Fibroblast of pulmonary artery (primary cell): ENCODE measurements at regions not wholly inside any gene's neighbourhood (a gene's known extent, or its start where the extent isn't known, plus 50 kb on each side); places are given as distances from the start of the nearest gene placed in this dataset.

Source experiments
- DNase-seq: peaks from one replicate; pipeline ENCODE4 v3.0.0-alpha.2; 2010; ENCODE audit warnings: low read depth
- H3K4me3 ChIP-seq: replicated peaks from 2 replicates; pipeline ENCODE4 v1.5.1; 2011; ENCODE audit warnings: low read depth, mild to moderate bottlenecking, control low read depth, low read length, moderate library complexity
- TF ChIP-seq, protein P1 (sequence below): IDR thresholded peaks from 2 replicates; pipeline ENCODE4 v1.5.1; 2011; ENCODE audit warnings: mild to moderate bottlenecking, control low read depth, low read length, inconsistent platforms; ENCODE audit errors: missing control alignments

DNA sequence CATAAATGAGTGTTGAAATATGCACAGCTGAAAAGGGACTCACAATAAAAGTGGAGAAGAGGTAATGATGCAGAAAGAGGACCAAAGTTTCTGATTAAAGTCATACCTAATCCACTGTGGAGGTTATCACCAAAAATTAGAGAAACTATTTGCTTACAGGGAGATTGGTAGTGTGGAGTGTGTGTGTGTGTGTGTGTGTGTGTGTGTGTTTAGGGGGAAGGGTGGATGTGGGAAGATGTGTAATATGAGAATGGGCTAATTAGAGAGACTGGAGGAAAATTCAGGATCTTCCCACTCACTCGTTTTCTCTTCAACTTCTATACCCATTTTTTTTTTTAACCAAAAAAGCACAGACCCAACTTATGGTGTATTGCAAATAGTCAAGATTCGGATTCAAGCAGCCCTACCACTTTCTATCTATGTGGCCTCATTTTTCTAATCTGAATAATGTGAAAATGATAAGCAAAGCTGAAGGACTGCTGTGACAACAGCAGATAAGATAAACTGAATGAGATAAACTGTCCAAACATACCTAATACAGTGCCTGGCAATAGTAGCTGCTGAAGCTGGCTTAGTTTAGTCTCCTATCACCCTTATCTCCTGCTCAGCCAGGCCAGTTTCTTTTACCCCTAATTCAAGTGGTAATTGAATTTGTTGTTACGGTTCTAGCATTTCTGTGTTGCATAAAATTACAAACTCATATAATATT is 501.1 kb downstream of the KDM4C start:
- no peak for DNase-seq
- TF ChIP-seq, protein P1, sequence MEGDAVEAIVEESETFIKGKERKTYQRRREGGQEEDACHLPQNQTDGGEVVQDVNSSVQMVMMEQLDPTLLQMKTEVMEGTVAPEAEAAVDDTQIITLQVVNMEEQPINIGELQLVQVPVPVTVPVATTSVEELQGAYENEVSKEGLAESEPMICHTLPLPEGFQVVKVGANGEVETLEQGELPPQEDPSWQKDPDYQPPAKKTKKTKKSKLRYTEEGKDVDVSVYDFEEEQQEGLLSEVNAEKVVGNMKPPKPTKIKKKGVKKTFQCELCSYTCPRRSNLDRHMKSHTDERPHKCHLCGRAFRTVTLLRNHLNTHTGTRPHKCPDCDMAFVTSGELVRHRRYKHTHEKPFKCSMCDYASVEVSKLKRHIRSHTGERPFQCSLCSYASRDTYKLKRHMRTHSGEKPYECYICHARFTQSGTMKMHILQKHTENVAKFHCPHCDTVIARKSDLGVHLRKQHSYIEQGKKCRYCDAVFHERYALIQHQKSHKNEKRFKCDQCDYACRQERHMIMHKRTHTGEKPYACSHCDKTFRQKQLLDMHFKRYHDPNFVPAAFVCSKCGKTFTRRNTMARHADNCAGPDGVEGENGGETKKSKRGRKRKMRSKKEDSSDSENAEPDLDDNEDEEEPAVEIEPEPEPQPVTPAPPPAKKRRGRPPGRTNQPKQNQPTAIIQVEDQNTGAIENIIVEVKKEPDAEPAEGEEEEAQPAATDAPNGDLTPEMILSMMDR: no peak
- H3K4me3 ChIP-seq: no peak overlapping the region

DNA sequence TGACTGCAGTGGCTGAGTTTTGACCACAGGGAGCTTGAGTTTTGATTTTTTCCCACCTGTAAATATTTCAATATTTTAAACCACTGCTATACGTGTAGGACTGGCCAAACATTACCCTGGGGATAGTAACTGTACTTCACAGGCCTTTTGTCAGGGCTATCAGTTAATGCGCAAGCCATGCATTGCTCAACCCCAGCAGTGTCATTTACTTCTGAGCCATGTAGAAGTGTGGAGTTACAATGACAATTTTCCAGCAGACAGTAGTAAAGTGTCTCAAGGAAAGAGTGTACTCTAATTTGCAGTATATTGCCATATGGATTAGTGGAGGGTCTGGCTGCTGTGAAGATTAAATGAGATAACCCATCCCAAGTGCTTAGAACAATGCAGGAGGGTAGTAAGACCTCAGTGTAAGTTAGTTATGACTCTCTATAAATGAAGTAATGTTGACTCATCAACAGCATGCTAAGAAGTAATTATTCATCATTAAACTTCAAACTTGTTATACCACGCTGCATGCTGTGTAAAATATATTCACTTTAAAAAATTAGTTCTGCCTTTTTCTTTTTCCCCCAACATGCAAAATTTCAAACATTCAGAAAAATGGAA is 489.2 kb downstream of the KDM4C start:
- DNase-seq: no peak
- TF ChIP-seq, protein P1: no peak
- H3K4me3 ChIP-seq: no peak overlapping the region

DNA sequence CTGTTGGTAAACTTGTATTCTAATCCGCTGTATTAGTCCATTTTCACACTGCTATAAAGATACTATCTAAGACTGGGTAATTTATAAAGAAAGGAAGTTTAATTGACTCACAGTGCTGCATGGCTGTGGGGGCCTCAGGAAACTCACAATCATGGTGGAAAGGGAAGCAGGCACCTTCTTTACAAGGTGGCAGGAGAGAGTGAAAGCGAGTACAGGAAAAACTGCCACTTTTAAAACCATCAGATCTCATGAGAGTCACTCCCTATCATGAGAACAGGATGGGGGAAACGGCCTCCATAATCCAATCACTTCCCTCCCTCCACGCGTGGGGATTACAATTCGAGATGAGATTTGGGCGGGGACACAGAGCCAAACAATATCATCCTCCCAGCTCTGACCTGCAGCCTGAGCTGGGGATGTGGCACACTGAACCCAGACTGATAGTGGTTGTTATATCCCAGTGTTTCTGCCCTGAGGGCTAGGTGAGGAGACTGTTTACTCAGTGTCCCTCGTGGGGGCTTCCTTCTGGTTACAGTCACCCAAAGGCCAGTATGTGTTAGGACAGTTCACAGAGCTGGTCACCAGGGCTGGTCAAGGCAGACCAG is 488.3 kb downstream of the KDM4C start:
- no peak for DNase-seq
- H3K4me3 ChIP-seq: no peak overlapping the region
- TF ChIP-seq, protein P1: no peak

DNA sequence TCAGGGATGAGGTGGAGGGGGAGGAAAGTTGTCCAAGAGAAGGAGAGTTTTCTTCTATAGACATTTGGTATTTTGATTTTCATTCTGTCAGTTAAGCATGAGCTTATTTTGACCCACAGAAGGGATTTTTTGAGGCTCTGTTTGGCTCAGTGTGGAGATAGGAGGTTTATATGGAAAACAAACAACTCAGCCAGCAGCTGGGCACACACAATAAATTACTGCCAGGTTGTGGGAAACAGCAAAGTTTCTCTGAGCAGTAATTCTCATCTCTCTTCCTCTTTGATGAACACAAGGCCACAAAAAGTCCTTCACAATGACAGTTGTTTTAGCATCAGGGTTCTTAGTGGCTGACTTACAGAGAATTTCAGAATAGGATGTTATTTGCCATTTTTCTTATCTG is 486.1 kb downstream of the KDM4C start:
- DNase-seq: no peak
- TF ChIP-seq, protein P1: no peak
- H3K4me3 ChIP-seq: no peak overlapping the region

DNA sequence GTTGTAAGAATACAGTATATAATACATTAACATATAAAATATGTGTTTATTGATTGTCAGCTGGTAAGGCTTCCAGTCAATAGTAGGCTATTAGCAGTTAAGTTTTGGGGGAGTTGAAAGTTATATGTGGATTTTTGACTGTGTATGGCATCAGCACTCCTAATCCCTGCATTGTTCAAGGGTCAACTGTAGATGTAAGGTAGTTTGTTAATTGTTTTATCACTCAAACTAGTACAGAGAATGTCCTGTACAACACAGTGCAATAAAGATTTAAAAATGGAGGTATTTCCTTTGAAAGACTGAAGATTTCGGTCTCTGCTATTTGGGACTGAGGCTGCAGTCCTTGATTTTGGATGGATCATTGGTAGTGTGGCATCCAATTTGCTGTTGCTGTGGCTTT is 484.4 kb downstream of the KDM4C start:
- H3K4me3 ChIP-seq: no peak overlapping the region
- TF ChIP-seq, protein P1: no peak
- DNase-seq: no peak

DNA sequence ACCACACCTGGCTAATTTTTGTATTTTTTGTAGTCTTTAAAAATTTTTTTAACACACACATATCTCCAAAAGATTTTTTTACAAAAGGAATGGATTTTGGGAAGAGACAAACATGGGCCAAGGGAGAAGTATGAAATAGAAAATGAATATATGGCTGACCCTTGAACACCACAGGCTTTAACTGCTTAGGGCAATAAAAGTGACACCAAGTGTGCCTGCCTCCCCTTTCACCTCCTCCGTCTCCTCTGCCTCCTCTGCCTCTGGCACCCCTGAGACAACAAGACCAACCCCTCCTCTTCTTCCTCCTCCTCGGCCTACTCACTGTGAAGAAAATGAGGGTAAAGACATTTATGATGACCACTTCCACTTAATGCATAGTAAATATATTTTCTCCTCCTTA is 483.9 kb downstream of the KDM4C start:
- TF ChIP-seq, protein P1: no peak
- DNase-seq: no peak
- H3K4me3 ChIP-seq: no peak overlapping the region
